ENCODE measurements at regions not wholly inside any gene's neighbourhood (a gene's known extent, or its start where the extent isn't known, plus 50 kb on each side); places are given as distances from the start of the nearest gene placed in this dataset.

DNA sequence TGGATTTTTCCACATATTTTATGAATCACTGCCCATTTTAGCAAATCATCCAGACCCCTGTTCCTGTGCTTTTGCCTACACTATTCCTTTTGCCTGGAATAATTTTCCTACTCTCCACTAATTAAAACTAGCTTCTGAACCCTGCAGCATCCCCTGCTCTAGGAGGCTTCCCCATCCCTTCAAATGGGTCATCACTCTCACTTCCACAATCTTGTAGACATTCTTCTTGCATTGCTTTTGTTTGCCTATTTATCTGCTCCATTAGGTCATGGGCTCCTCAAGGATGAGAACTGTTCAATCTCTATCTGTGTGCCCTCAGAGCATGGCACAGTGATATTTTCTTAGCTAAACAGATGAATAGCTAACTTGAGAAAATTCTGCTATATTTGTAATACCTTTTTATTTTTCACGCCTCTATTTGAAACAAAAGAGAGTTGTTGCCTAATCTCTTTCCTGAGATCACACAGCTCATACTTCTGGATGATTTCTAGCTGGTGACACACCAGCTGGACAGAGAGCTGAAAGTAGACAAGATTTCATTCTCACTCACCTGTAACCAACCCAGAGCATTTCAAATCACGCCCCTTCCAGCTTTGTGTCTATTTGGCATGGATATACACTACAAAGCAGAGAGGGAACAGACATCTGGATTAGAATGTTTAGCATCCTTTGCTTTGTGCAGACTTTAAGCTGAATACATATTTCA is 466.0 kb downstream of the FOXO1 start:
- DNase-seq, result no peak

DNA sequence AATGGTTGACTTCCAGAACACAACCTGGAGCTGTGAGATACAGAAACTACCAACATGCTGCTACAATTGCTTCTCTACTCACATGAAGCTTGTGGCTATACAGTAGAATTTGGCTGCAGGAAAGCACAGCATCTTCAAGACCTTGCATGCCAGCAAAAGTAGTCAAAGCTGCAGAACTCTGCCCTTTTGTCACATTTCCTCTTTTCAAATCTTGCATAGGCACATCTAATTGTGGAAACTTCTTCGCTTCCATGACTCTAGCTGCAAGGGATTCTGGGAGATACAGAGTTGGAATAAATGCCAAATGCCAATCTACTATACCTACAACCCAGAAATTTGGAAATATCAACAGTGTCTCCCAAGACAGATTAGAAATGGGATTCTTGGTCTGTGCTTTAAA is 462.2 kb downstream of the FOXO1 start:
- no peak for DNase-seq

- DNase-seq, result no peak
Observed at GRCh38 chr13:40205771-40206240, 460.6 kb downstream of the FOXO1 start.

- DNase-seq, result no peak
Observed at GRCh38 chr13:40206241-40207000, 460.0 kb downstream of the FOXO1 start.

DNA sequence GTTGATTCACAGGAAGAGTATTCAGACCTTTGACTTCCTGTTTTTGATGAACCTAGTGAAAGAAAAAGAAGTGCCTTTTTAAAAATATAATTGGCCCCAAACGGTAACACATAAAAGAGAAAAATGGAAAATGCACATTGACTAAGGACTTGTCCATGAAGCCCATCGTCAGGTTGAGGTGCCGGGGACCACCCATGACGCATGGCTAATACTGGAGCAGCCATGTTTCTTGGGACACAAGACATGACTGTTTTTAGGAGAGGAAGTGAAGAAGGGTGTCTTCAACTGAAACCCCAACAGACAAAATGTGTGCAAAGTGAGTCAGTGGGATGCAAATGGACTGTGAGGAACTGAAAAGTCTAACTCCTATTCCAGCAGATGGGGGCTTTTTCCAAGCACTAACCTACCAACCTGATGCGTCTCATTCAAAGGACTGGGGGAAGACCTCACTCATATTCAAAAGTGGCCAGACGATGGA is 459.4 kb downstream of the FOXO1 start:
- no peak for DNase-seq

GRCh38 chr13:40208517-40208916 is 457.9 kb downstream of the FOXO1 start:
- no peak for DNase-seq

GRCh38 chr13:40210865-40211585 is 455.4 kb downstream of the FOXO1 start:
- DNase-seq, result peak; percentile 4

DNA sequence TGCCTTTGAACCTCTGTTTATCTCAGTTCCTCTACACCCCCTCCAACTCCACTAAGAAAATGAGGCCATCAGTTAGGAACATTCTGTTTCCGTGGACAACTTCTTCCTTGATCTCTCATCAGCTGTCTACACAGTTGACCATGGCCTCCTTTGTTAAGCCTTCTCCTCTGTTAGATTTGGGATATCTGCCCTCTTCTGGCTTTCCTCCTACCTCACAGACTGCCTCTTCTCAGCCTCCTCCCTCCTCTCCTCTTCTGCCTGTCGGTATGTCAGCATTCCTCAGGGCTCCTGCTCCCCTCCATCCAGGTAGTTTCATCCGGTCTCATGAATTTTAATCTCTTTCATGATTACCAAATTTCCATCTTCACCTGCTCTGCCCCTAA is 454.9 kb downstream of the FOXO1 start:
- peak; percentile 21 for DNase-seq

GRCh38 chr13:40213779-40214178 is 452.7 kb downstream of the FOXO1 start:
- no peak for DNase-seq

DNA sequence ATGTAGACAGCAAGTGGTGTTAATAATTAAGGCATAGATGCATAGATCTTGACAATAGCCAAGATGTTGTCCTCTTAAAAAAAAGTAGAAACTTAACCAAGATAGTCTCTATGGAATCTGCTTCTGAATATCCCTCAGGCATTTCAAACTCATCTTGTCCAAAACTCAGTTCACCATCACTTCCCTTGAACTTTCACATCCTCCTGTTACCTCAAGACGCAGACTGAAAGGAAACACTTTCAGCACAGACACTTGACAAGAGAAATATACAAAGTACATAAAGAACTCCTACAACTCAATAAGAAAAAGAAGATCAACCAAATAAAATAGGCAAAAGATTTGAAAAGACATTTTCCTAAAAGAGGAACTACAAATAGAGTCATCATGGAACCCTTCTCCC is 451.1 kb downstream of the FOXO1 start:
- DNase-seq, result no peak

DNA sequence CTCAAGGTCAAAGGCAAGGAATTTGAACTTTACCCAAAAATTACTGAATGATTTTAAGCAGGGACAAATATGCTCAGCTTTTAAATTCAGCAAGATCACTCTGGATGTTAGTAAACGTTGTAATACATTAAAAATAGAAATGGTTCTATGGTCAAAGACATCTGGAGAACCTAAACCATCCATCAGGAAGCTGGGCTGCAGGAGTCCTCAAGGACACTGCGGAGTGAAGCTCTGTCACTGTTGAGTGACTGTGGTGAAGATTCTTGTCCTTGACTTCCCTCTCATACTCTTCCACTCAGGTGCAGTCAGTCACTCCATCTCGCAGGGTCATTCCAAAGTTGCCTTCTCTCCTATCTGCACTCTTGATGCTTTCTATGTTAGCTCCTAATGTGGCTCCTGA is 450.7 kb downstream of the FOXO1 start:
- no peak for DNase-seq

DNA sequence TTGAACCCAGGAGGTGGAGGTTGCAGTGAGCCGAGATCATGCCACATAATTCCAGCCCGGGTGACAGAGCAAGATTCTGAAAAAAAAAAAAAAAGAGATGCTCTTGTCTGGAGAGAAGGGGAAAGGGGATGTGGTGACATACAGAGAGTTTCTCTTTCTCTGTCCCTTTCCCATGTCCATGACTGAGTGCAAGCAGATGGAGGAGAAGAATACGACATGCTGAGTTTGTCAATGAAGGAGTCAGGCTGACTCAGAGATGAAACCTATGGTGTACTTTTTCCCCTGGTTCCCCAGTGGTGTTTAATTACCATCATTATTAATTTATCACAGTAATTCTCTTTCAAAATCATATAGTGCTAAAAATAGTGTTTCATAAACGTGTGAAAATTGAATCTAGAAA is 448.8 kb downstream of the FOXO1 start:
- no peak for DNase-seq

DNA sequence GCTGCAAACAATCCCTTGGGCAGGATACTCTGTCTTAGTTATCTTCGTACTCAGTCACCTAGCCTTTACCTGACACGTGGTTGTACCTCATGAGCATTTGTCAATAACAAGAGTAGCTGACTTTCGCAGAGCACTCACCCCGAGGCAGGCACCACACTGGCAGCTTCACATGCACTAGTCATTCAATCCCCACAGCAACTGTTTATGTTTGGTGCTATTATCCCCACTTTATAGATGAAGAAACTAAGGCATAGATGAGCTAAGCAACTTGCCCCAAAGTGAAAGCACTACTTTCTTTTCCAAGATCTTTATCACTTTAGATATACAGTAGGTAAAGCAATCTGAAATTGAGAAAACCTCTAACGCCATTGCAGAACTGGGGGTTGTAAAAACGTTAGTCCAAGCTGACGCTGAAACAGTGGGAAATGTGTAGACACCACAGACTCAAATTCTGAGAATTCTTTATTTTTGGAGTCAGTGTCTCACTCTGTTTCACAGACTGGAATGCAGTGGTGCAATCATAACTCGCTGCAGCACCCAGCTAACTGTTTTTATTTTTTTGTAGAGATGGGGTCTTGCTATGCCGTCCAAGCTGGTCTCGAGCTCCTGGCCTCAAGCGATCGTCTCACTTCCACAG is 446.0 kb downstream of the FOXO1 start:
- DNase-seq, result no peak

DNA sequence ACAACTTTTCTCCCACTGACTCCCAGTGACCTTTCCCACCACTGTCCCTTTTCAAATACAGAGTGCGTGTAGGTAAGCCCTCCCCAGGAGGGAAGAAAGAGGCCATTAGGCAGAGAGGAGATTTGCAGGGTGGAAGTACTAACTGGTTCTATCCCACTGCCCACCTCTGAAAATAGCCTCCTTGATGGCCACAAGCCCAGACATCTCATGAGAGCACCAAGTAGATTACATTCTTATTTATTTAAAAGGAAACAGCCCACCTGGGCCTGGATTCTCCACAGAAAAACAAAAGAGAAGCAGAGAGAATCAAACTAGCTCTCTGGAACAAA is 445.3 kb downstream of the FOXO1 start:
- DNase-seq, result no peak

GRCh38 chr13:40221460-40222201 is 444.8 kb downstream of the FOXO1 start:
- DNase-seq, result no peak

- no peak for DNase-seq
Observed at GRCh38 chr13:40223585-40223984, 442.9 kb downstream of the FOXO1 start.

GRCh38 chr13:40228496-40228895 is 437.9 kb downstream of the FOXO1 start:
- no peak for DNase-seq

GRCh38 chr13:40228990-40229389 is 437.5 kb downstream of the FOXO1 start:
- no peak for DNase-seq

GRCh38 chr13:40230833-40231266 is 435.6 kb downstream of the FOXO1 start:
- no peak for DNase-seq

DNA sequence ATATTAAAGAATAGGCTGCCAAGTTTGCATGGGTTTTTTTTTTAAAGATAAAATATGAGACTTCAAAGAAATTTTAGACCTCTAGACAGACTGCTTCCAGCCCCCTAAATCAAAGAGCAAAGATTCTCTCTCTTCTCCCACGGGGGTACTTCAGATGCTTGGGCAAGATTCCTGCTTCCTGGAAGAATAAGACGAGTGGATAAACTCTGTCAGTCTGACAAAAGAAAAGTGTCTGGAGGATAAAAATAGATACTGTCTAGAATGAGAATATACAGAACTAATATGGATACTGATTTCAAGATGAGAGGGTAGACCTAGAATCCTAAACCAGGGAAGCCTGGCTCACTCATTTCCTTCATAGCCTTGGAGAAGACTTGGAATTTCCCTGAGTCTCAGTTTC is 435.1 kb downstream of the FOXO1 start:
- DNase-seq, result no peak

GRCh38 chr13:40231751-40232150 is 434.7 kb downstream of the FOXO1 start:
- no peak for DNase-seq

DNA sequence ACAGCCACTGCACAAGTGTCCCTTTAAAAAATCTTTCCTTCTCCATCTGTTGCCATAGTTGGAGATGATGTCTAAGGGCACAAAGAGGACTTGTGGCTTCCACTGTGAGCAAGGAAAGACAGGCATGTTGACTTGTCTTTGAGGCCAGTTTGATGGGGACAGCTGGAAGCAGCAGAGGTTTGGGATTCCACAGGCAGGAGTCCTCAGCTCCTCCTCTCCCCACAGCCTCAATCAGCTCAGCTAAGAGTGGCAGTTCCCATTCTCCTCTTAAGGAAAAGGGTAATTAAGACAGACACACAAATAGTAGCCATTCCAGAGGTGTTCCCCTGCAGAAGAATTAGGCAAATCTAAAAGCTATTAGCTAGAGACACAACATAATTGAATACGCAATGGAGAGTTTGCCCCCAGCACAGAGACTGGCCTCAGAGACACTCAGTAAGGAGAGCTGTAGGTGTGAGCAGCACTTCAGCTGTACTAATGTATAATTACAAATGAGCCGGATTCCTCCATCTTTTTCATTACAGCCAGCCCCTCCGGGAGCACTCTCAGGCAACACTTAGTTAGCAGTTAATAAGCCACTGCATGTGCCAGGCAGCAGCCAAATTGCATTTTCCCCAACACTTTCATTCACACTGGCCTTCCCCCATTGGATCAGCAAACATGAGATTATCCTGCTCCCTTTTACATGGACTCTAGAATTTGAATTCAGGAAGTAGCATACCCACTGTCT is 434.0 kb downstream of the FOXO1 start:
- peak; percentile 65 for DNase-seq

Measured in islet precursor cell (in vitro differentiated cells).